Transverse colon (tissue), 4 donors: ENCODE measurements at regions not wholly inside any gene's neighbourhood (a gene's known extent, or its start where the extent isn't known, plus 50 kb on each side); places are given as distances from the start of the nearest gene placed in this dataset.

ENCODE experiments used
- CTCF ChIP-seq, 5 experiments: fragments of 200-600 bp in 3 of 5; fragments of 450-650 bp in 2 of 5; sonication (generic) in 3 of 5; IDR thresholded peaks; 1 replicate in 2 of 5; 2 replicates in 3 of 5; pipeline ENCODE4 v1.5.1; 2016 to 2017; ENCODE audit warnings: antibody characterized with exemption in 5 of 5, inconsistent platforms in 3 of 5, mild to moderate bottlenecking in 2 of 5, moderate library complexity in 1 of 5
- EP300 ChIP-seq: sonication (generic); formaldehyde crosslinking; IDR thresholded peaks from one replicate; pipeline ENCODE4 v1.6.1; 2017; ENCODE audit warnings: antibody characterized with exemption, low read depth
- POLR2A ChIP-seq: fragments of 450-650 bp; IDR thresholded peaks from one replicate; pipeline ENCODE4 v1.6.1; 2016; ENCODE audit warnings: antibody characterized with exemption, mild to moderate bottlenecking, moderate library complexity
- POLR2AphosphoS5 ChIP-seq, 3 donors: sonication (generic); formaldehyde crosslinking; IDR thresholded peaks; one replicate each; pipeline ENCODE4 v1.6.1; 2016; ENCODE audit warnings: antibody characterized with exemption in 3 of 3

GRCh38 chr12:71360013-71360412 lies 79.6 kb upstream of the LGR5 start:
- no peak for TF ChIP-seq POLR2AphosphoS5 (IDR thresholded peaks at IDR 0.05)
- no peak for TF ChIP-seq CTCF (IDR thresholded peaks at IDR 0.05)
- TF ChIP-seq POLR2A, result no peak
- no peak for TF ChIP-seq EP300
